SK-N-SH (cell line): ENCODE measurements at regions not wholly inside any gene's neighbourhood (a gene's known extent, or its start where the extent isn't known, plus 50 kb on each side); places are given as distances from the start of the nearest gene placed in this dataset.

ENCODE experiments used
- CTCF ChIA-PET: fragments of 300-600, 350-600 bp; formaldehyde crosslinking; extraction: SDS; loops from one replicate; lab custom pipeline; 2021; lab: Yijun Ruan, JAX
- POLR2A ChIA-PET: fragments of 350-600 bp; sonication (Branson Sonifier 250); formaldehyde crosslinking; extraction: SDS; loops from one replicate; lab custom pipeline; 2020; ENCODE audit warnings: antibody characterized with exemption, inconsistent platforms; lab: Yijun Ruan, JAX
- DNase-seq: peaks from one replicate; pipeline ENCODE4 v3.0.0; 2012
- H2AFZ ChIP-seq: fragments of 200-600 bp; sonication (generic); 2 replicates; pipeline ENCODE4 v1.8.1; 2016; ENCODE audit warnings: antibody characterized with exemption, mild to moderate bottlenecking, low read depth
- H3F3A ChIP-seq: fragments of 200-600 bp; sonication (generic); replicated peaks from 2 replicates; pipeline ENCODE3; 2016; ENCODE audit warnings: antibody characterized with exemption, mild to moderate bottlenecking; ENCODE audit not compliant: insufficient read depth
- H3K27ac ChIP-seq, 2 experiments: fragments of 200-500 bp in 1 of 2; fragments of 200-600 bp in 1 of 2; sonication (Bioruptor generic) in 1 of 2; sonication (generic), shearing (Covaris generic) in 1 of 2; 2 replicates each; pipeline versions ENCODE4 v1.5.1 to v1.6.1; 2014 to 2016; ENCODE audit warnings: low read depth in 2 of 2, inconsistent platforms in 1 of 2, low read length in 1 of 2, mild to moderate bottlenecking in 1 of 2, mixed read lengths in 1 of 2
- H3K27me3 ChIP-seq: fragments of 200-600 bp; sonication (generic), shearing (Covaris generic); 2 replicates; pipeline ENCODE4 v1.6.1; 2016; ENCODE audit warnings: mixed run types; ENCODE audit not compliant: insufficient read depth
- H3K36me3 ChIP-seq, 2 experiments: fragments of 200-500 bp in 1 of 2; fragments of 200-600 bp in 1 of 2; sonication (Bioruptor generic) in 1 of 2; sonication (generic) in 1 of 2; replicated peaks in 1 of 2; 2 replicates each; pipeline versions ENCODE3 to v1.5.1; 2014 to 2016; ENCODE audit warnings: low read length in 1 of 2, mild to moderate bottlenecking in 1 of 2; ENCODE audit not compliant: insufficient read depth in 2 of 2, control insufficient read depth in 1 of 2
- H3K4me1 ChIP-seq, 2 experiments: fragments of 200-500 bp in 1 of 2; fragments of 200-600 bp in 1 of 2; sonication (Bioruptor generic) in 1 of 2; sonication (generic), shearing (Covaris generic) in 1 of 2; 2 replicates each; pipeline versions ENCODE4 v1.5.1 to v1.6.1; 2014 to 2016; ENCODE audit warnings: low read depth in 1 of 2, low read length in 1 of 2, mixed run types in 1 of 2; ENCODE audit not compliant: insufficient read depth in 2 of 2, control insufficient read depth in 1 of 2
- H3K4me2 ChIP-seq: fragments of 200-600 bp; sonication (generic), shearing (Covaris generic); 2 replicates; pipeline ENCODE4 v1.6.1; 2017; ENCODE audit warnings: mixed run types
- H3K4me3 ChIP-seq, 2 experiments: fragments of 200-500 bp in 1 of 2; fragments of 200-600 bp in 1 of 2; sonication (Bioruptor generic) in 1 of 2; sonication (generic), shearing (Covaris generic) in 1 of 2; 2 replicates each; pipeline versions ENCODE4 v1.5.1 to v1.8.1; 2014 to 2016; ENCODE audit warnings: low read depth in 2 of 2, inconsistent platforms in 1 of 2, low read length in 1 of 2, mild to moderate bottlenecking in 1 of 2, mixed read lengths in 1 of 2, moderate library complexity in 1 of 2
- H3K79me2 ChIP-seq: fragments of 200-600 bp; sonication (generic); 2 replicates; pipeline ENCODE4 v1.8.1; 2017; ENCODE audit warnings: mild to moderate bottlenecking; ENCODE audit not compliant: insufficient read depth
- H3K9ac ChIP-seq: fragments of 200-600 bp; sonication (generic); 2 replicates; pipeline ENCODE4 v1.6.1; 2017; ENCODE audit warnings: mixed run types
- H3K9me2 ChIP-seq: fragments of 200-600 bp; sonication (generic); 2 replicates; pipeline ENCODE4 v1.6.1; 2017; ENCODE audit warnings: mixed run types
- H3K9me3 ChIP-seq: fragments of 200-600 bp; sonication (generic); 2 replicates; pipeline ENCODE4 v1.6.1; 2017; ENCODE audit warnings: mixed run types, mild to moderate bottlenecking, moderate library complexity
- H4K20me1 ChIP-seq: fragments of 200-600 bp; sonication (generic); 2 replicates; pipeline ENCODE4 v1.6.1; 2017; ENCODE audit warnings: mild to moderate bottlenecking, mixed run types; ENCODE audit not compliant: insufficient read depth
- CHD2 ChIP-seq: fragments of 150-350 bp; IDR thresholded peaks from 2 replicates; pipeline ENCODE4 v1.6.1; 2018; ENCODE audit warnings: low read length; ENCODE audit not compliant: partially characterized antibody
- EP300 ChIP-seq, 2 experiments: IDR thresholded peaks; 2 replicates each; pipeline versions ENCODE4 v1.4.0 to v1.6.1; 2012; ENCODE audit warnings: borderline replicate concordance in 1 of 2, low read depth in 1 of 2, low read length in 1 of 2
- EZH2phosphoT487 ChIP-seq: fragments of 200-600 bp; sonication (generic); IDR thresholded peaks from 2 replicates; pipeline ENCODE4 v1.6.1; 2017; ENCODE audit warnings: low read depth, mixed run types, mild to moderate bottlenecking, antibody characterized with exemption, moderate library complexity, borderline replicate concordance
- FOXJ3 ChIP-seq: sonication (generic); formaldehyde crosslinking; IDR thresholded peaks from 2 replicates; pipeline ENCODE4 v1.5.1; 2020; ENCODE audit warnings: mild to moderate bottlenecking, missing genetic modification reagents
- GABPA ChIP-seq: IDR thresholded peaks from 2 replicates; pipeline ENCODE4 v1.4.0; 2012; ENCODE audit warnings: low read depth, mild to moderate bottlenecking
- RAD21 ChIP-seq: IDR thresholded peaks from 2 replicates; pipeline ENCODE4 v1.6.1; 2012; ENCODE audit warnings: mild to moderate bottlenecking, low read length
- RFX5 ChIP-seq: IDR thresholded peaks from 2 replicates; pipeline ENCODE4 v1.6.1; 2012; ENCODE audit warnings: mild to moderate bottlenecking, improper control_type of control experiment, low read length
- RXRA ChIP-seq: IDR thresholded peaks from 2 replicates; pipeline ENCODE4 v1.4.0; 2012; ENCODE audit warnings: low read depth, mild to moderate bottlenecking, borderline replicate concordance
- SMC3 ChIP-seq: IDR thresholded peaks from 2 replicates; pipeline ENCODE4 v1.6.1; 2012; ENCODE audit warnings: low read depth, low read length, improper control_type of control experiment
- TEAD4 ChIP-seq: IDR thresholded peaks from 2 replicates; pipeline ENCODE4 v1.4.0; 2012; ENCODE audit warnings: mild to moderate bottlenecking, borderline replicate concordance; ENCODE audit not compliant: insufficient read depth
- WGBS: methylation state at CpG from one replicate; pipeline ENCODE4 v1.1.6; 2017; ENCODE audit warnings: low lambda C conversion rate; 5-methylcytosine and 5-hydroxymethylcytosine counted together
- TF ChIP-seq, protein P1 (sequence below): IDR thresholded peaks from 2 replicates; pipeline ENCODE4 v1.6.1; 2012; ENCODE audit warnings: mild to moderate bottlenecking, low read depth, low read length, moderate library complexity
- TF ChIP-seq, protein P2 (sequence below): IDR thresholded peaks from 2 replicates; pipeline ENCODE4 v1.4.0; 2012; ENCODE audit warnings: low read depth
- TF ChIP-seq, protein P3 (sequence below): IDR thresholded peaks from 2 replicates; pipeline ENCODE4 v1.4.0; 2012; ENCODE audit warnings: low read depth, borderline replicate concordance

DNA sequence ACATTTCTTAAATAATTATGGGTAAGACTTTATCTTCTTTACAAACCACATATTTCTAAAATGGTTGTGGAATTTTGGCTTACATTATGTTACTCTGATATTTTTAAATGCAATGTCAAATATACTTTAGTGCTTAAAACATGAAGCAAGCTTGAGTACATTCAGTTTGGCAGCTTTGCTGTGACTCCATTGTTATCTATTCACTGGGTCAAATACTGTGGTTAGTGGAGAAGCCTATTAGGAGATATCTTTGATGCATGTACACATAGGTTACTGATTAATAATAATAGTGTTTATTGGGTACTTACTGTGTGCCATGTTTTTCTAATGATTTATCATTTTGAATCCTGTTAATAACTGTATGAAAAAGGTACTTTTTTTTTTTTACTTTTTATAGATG lies 520.4 kb upstream of the B3GALT2 start (continued):
- TF ChIP-seq, protein P1, sequence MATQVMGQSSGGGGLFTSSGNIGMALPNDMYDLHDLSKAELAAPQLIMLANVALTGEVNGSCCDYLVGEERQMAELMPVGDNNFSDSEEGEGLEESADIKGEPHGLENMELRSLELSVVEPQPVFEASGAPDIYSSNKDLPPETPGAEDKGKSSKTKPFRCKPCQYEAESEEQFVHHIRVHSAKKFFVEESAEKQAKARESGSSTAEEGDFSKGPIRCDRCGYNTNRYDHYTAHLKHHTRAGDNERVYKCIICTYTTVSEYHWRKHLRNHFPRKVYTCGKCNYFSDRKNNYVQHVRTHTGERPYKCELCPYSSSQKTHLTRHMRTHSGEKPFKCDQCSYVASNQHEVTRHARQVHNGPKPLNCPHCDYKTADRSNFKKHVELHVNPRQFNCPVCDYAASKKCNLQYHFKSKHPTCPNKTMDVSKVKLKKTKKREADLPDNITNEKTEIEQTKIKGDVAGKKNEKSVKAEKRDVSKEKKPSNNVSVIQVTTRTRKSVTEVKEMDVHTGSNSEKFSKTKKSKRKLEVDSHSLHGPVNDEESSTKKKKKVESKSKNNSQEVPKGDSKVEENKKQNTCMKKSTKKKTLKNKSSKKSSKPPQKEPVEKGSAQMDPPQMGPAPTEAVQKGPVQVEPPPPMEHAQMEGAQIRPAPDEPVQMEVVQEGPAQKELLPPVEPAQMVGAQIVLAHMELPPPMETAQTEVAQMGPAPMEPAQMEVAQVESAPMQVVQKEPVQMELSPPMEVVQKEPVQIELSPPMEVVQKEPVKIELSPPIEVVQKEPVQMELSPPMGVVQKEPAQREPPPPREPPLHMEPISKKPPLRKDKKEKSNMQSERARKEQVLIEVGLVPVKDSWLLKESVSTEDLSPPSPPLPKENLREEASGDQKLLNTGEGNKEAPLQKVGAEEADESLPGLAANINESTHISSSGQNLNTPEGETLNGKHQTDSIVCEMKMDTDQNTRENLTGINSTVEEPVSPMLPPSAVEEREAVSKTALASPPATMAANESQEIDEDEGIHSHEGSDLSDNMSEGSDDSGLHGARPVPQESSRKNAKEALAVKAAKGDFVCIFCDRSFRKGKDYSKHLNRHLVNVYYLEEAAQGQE: no peak
- TF ChIP-seq, protein P2, sequence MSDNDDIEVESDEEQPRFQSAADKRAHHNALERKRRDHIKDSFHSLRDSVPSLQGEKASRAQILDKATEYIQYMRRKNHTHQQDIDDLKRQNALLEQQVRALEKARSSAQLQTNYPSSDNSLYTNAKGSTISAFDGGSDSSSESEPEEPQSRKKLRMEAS: no peak
- TF ChIP-seq, protein P3, sequence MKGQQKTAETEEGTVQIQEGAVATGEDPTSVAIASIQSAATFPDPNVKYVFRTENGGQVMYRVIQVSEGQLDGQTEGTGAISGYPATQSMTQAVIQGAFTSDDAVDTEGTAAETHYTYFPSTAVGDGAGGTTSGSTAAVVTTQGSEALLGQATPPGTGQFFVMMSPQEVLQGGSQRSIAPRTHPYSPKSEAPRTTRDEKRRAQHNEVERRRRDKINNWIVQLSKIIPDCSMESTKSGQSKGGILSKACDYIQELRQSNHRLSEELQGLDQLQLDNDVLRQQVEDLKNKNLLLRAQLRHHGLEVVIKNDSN: no peak
- TF ChIP-seq EZH2phosphoT487 (no peak), FOXJ3 (CRISPR knock-in tag) (no peak), RXRA (no peak), RFX5 (no peak), CHD2 (no peak), SMC3 (no peak), GABPA (no peak), TEAD4 (no peak), EP300 (IDR thresholded peaks at IDR 0.05; ENCODE audit: borderline replicate concordance in 1 of 2, low read depth in 1 of 2, low read length in 1 of 2) (no peak)

DNA sequence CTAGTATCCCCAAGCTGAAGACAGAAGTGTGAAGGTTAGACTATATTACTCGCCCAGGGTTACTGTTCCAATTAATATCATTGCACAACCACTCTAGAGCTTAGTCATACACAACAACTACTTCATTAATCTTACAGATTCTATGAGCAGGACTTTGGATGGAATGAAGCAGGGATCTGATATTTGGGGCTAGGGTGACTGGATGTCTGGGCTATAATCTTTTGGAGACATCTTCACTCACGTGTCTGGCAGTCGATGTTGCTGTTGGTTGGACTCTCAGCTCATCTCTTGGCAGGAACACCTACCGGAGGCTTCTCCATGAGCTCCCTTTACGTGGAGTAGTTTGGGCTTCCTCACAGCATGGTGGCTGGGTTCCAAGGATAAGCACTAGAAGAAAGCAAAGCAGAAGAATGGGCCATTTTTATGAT lies 519.2 kb upstream of the B3GALT2 start:
- no peaks in the 10 kb centered on the region for H3K36me3 ChIP-seq
- H3K4me3 ChIP-seq: no peak overlapping the region
- WGBS: 49% methylated on average over 5 of the region's 5 CpGs
- H3K4me1 ChIP-seq: peaks cover 2 to 4% of the 10 kb centered on the region in 2 experiments; a peak in 2 of 4 replicates
- no peaks in the 10 kb centered on the region for H3K9me3 ChIP-seq
- TF ChIP-seq RAD21: no peak
- no peaks in the 10 kb centered on the region for H3K27me3 ChIP-seq
- H3K4me2 ChIP-seq: no peak overlapping the region
- H3K9me2 ChIP-seq: no peaks in the 10 kb centered on the region
- H3F3A ChIP-seq: peaks cover 5% of the 10 kb centered on the region
- no peaks in the 10 kb centered on the region for H4K20me1 ChIP-seq
- DNase-seq: no peak
- no peaks in the 10 kb centered on the region for H3K79me2 ChIP-seq
- H3K9ac ChIP-seq: no peak overlapping the region
- no peak overlapping the region for H3K27ac ChIP-seq
- H2AFZ ChIP-seq: no peak overlapping the region
- POLR2A ChIA-PET: no interaction called here
- CTCF ChIA-PET: no interaction called here
